Left ventricle myocardium superior (tissue), 1 donor: ENCODE measurements at regions not wholly inside any gene's neighbourhood (a gene's known extent, or its start where the extent isn't known, plus 50 kb on each side); places are given as distances from the start of the nearest gene placed in this dataset.
"Not testable (repeated sequence)": the region's sequence is repeated elsewhere in the genome, so short reads cannot be mapped to it uniquely, and the experiment has no call there.

Experiments
- ATAC-seq: fragments of 200-7000 bp; cut with Tn5 transposase; one replicate; pipeline ENCODE4 v1.9.1; 2020; ENCODE audit warnings: mild to moderate bottlenecking, moderate library complexity
- DNase-seq: peaks from one replicate; pipeline ENCODE4 v3.0.0-alpha.2; 2020
- intact Hi-C: fragments of 100-400 bp; cut with micrococcal nuclease; formaldehyde crosslinking; loops from one replicate; pipeline ENCODE4 v1.11.0; 2022
- donor health status: DM: no; HTN: yes; CAD: no; lungs with severe emphysema.

GRCh38 chr20:26003959-26004358 is 307.3 kb upstream of the ZNF337 start:
- intact Hi-C loops, ATAC-seq, DNase-seq: not testable (repeated sequence)

GRCh38 chr20:25997367-25998038 is 300.9 kb upstream of the ZNF337 start:
- intact Hi-C loops, ATAC-seq, DNase-seq: not testable (repeated sequence)

GRCh38 chr20:25992146-25992545 is 295.5 kb upstream of the ZNF337 start:
- intact Hi-C loops, result no loop called here
- no peak for ATAC-seq

GRCh38 chr20:25991756-25992130 is 295.1 kb upstream of the ZNF337 start:
- no peak for ATAC-seq

More at GRCh38 chr20:25992146-25992545, 295.5 kb upstream of the ZNF337 start:
- DNase-seq, result no peak

GRCh38 chr20:25991051-25991755 is 294.6 kb upstream of the ZNF337 start:
- intact Hi-C loops, result no loop called here
- ATAC-seq (no peak), DNase-seq (no peak)

More at GRCh38 chr20:25991756-25992130, 295.1 kb upstream of the ZNF337 start:
- intact Hi-C loops, result no loop called here
- no peak for DNase-seq

GRCh38 chr20:25989686-25990085 is 293.0 kb upstream of the ZNF337 start:
- DNase-seq, intact Hi-C loops, ATAC-seq: not testable (repeated sequence)

- intact Hi-C loops, result no loop called here
- ATAC-seq (no peak), DNase-seq (no peak)
Measured at GRCh38 chr20:25989196-25989595, 292.5 kb upstream of the ZNF337 start.

GRCh38 chr20:25987928-25988560 is 291.4 kb upstream of the ZNF337 start:
- intact Hi-C loops, DNase-seq, ATAC-seq: not testable (repeated sequence)

GRCh38 chr20:25987073-25987927 is 290.6 kb upstream of the ZNF337 start:
- intact Hi-C loops, result no loop called here
- DNase-seq, result peak; percentile 68
- peak; percentile 86 for ATAC-seq

GRCh38 chr20:25985597-25985996 is 288.9 kb upstream of the ZNF337 start:
- intact Hi-C loops, result no loop called here
- ATAC-seq (no peak), DNase-seq (no peak)

GRCh38 chr20:25984933-25985332 is 288.3 kb upstream of the ZNF337 start:
- peak; percentile 72 for ATAC-seq
- DNase-seq, result peak; percentile 77
- intact Hi-C loops, result no loop called here

GRCh38 chr20:25982701-25983100 is 286.0 kb upstream of the ZNF337 start:
- ATAC-seq, DNase-seq, intact Hi-C loops: not testable (repeated sequence)

- ATAC-seq, intact Hi-C loops: not testable (repeated sequence)
Measured at GRCh38 chr20:25978450-25979190, 282.0 kb upstream of the ZNF337 start.

GRCh38 chr20:25975816-25976215 is 279.2 kb upstream of the ZNF337 start:
- intact Hi-C loops, ATAC-seq, DNase-seq: not testable (repeated sequence)

More at GRCh38 chr20:25978450-25979190, 282.0 kb upstream of the ZNF337 start:
- DNase-seq, result not testable (repeated sequence)

- ATAC-seq, DNase-seq, intact Hi-C loops: not testable (repeated sequence)
Measured at GRCh38 chr20:25965203-25965602, 268.6 kb upstream of the ZNF337 start.

GRCh38 chr20:25953876-25954275 is 257.2 kb upstream of the ZNF337 start:
- intact Hi-C loops, DNase-seq, ATAC-seq: not testable (repeated sequence)

GRCh38 chr20:25935230-25935629 is 238.6 kb upstream of the ZNF337 start:
- ATAC-seq, intact Hi-C loops, DNase-seq: not testable (repeated sequence)

- ATAC-seq, intact Hi-C loops, DNase-seq: not testable (repeated sequence)
Measured at GRCh38 chr20:25932806-25933205, 236.2 kb upstream of the ZNF337 start.
